H9 (cell line): ENCODE measurements at regions not wholly inside any gene's neighbourhood (a gene's known extent, or its start where the extent isn't known, plus 50 kb on each side); places are given as distances from the start of the nearest gene placed in this dataset.

Experiments
- DNase-seq: peaks from one replicate; pipeline ENCODE4 v3.0.0-alpha.2; 2017
- H2AFZ ChIP-seq: one replicate; pipeline ENCODE4 v1.6.1; 2013; ENCODE audit warnings: mild to moderate bottlenecking, low read length, control low read depth, moderate library complexity
- H2AK5ac ChIP-seq: 2 replicates; pipeline ENCODE4 v1.6.1; 2013; ENCODE audit warnings: low read length, control low read depth, mixed read lengths; ENCODE audit not compliant: insufficient read length
- H2BK120ac ChIP-seq: one replicate; pipeline ENCODE4 v1.6.1; 2013; ENCODE audit warnings: low read depth, mild to moderate bottlenecking, low read length, control low read depth, inconsistent platforms; ENCODE audit not compliant: poor library complexity, severe bottlenecking
- H2BK12ac ChIP-seq: 2 replicates; pipeline ENCODE4 v1.6.1; 2013; ENCODE audit warnings: low read length, control low read depth, mixed read lengths, low read depth; ENCODE audit not compliant: insufficient read length
- H2BK15ac ChIP-seq: 2 replicates; pipeline ENCODE4 v1.6.1; 2013; ENCODE audit warnings: low read depth, low read length, control low read depth
- H2BK20ac ChIP-seq: one replicate; pipeline ENCODE4 v1.6.1; 2013; ENCODE audit warnings: low read depth, mild to moderate bottlenecking, low read length, control low read depth, inconsistent platforms; ENCODE audit not compliant: poor library complexity, severe bottlenecking
- H2BK5ac ChIP-seq: 2 replicates; pipeline ENCODE4 v1.6.1; 2013; ENCODE audit warnings: low read length, control low read depth, mixed read lengths; ENCODE audit not compliant: insufficient read length
- H3K14ac ChIP-seq: 2 replicates; pipeline ENCODE4 v1.6.1; 2013; ENCODE audit warnings: low read length, control low read depth; ENCODE audit not compliant: insufficient read depth
- H3K18ac ChIP-seq: 2 replicates; pipeline ENCODE4 v1.6.1; 2013; ENCODE audit warnings: low read depth, mild to moderate bottlenecking, mixed read lengths, low read length, control low read depth; ENCODE audit not compliant: insufficient read length
- H3K23ac ChIP-seq: 2 replicates; pipeline ENCODE4 v1.6.1; 2013; ENCODE audit warnings: low read length, control low read depth, mixed read lengths, low read depth; ENCODE audit not compliant: insufficient read length
- H3K23me2 ChIP-seq: 2 replicates; pipeline ENCODE4 v1.6.1; 2013; ENCODE audit warnings: low read depth, mild to moderate bottlenecking, mixed read lengths, low read length, control low read depth; ENCODE audit not compliant: insufficient read length, poor library complexity, severe bottlenecking
- H3K27ac ChIP-seq: 2 replicates; pipeline ENCODE4 v1.5.1; 2013; ENCODE audit warnings: low read length, control low read depth, mixed read lengths, low read depth; ENCODE audit not compliant: insufficient read length
- H3K27me3 ChIP-seq: 2 replicates; pipeline ENCODE4 v1.6.1; 2013; ENCODE audit warnings: low read length, control low read depth, inconsistent platforms; ENCODE audit not compliant: insufficient read depth
- H3K4ac ChIP-seq: 2 replicates; pipeline ENCODE4 v1.6.1; 2013; ENCODE audit warnings: low read depth, mild to moderate bottlenecking, control low read depth, inconsistent platforms, low read length, moderate library complexity
- H3K4me1 ChIP-seq: 2 replicates; pipeline ENCODE4 v1.6.1; 2013; ENCODE audit warnings: low read length, control low read depth, inconsistent platforms; ENCODE audit not compliant: insufficient read depth
- H3K4me2 ChIP-seq: 2 replicates; pipeline ENCODE4 v1.6.1; 2013; ENCODE audit warnings: low read length, control low read depth, mixed read lengths; ENCODE audit not compliant: insufficient read length, insufficient read depth
- H3K56ac ChIP-seq: 2 replicates; pipeline ENCODE4 v1.6.1; 2013; ENCODE audit warnings: low read depth, mild to moderate bottlenecking, mixed read lengths, low read length, control low read depth; ENCODE audit not compliant: insufficient read length
- H3K79me1 ChIP-seq: 2 replicates; pipeline ENCODE4 v1.6.1; 2013; ENCODE audit warnings: low read depth, mild to moderate bottlenecking, moderate library complexity, low read length, control low read depth, inconsistent platforms; ENCODE audit not compliant: insufficient read depth, poor library complexity, severe bottlenecking
- H3K79me2 ChIP-seq: 2 replicates; pipeline ENCODE4 v1.6.1; 2013; ENCODE audit warnings: low read length, control low read depth, inconsistent platforms; ENCODE audit not compliant: insufficient read depth
- H3K9ac ChIP-seq: 2 replicates; pipeline ENCODE4 v1.6.1; 2013; ENCODE audit warnings: low read length, control low read depth, mixed read lengths; ENCODE audit not compliant: insufficient read length; ENCODE audit errors: extremely low read depth
- H3K9me3 ChIP-seq: one replicate; pipeline ENCODE4 v1.6.1; 2013; ENCODE audit warnings: low read depth, low read length, inconsistent platforms; ENCODE audit not compliant: control insufficient read depth
- H3T11ph ChIP-seq: one replicate; pipeline ENCODE4 v1.6.1; 2013; ENCODE audit warnings: mild to moderate bottlenecking, low read length, control low read depth, inconsistent platforms
- H4K20me1 ChIP-seq: one replicate; pipeline ENCODE4 v1.6.1; 2013; ENCODE audit not compliant: control insufficient read depth, insufficient read length, insufficient read depth
- H4K5ac ChIP-seq: 2 replicates; pipeline ENCODE4 v1.6.1; 2013; ENCODE audit warnings: low read depth, mild to moderate bottlenecking, mixed read lengths, low read length, control low read depth; ENCODE audit not compliant: insufficient read length
- H4K8ac ChIP-seq: replicated peaks from 2 replicates; pipeline ENCODE4 v1.6.1; 2013; ENCODE audit warnings: low read length, control low read depth, mixed read lengths, low read depth; ENCODE audit not compliant: insufficient read length
- H4K91ac ChIP-seq: 2 replicates; pipeline ENCODE4 v1.6.1; 2013; ENCODE audit warnings: low read depth, mild to moderate bottlenecking, moderate library complexity, mixed read lengths, low read length, control low read depth; ENCODE audit not compliant: insufficient read length
- H3K27ac Mint-ChIP-seq, 3 experiments: 2 replicates in 2 of 3; 3 replicates in 1 of 3; pipeline ENCODE4 v1.8.0; 2020 to 2021; ENCODE audit warnings: mixed read lengths in 3 of 3, mild to moderate bottlenecking in 1 of 3, moderate library complexity in 1 of 3
- H3K27me3 Mint-ChIP-seq: 2 replicates; pipeline ENCODE4 v1.8.0; 2021; ENCODE audit warnings: low read depth, mild to moderate bottlenecking, moderate library complexity, mixed read lengths
- H3K36me3 Mint-ChIP-seq, 3 experiments: 2 replicates in 2 of 3; 3 replicates in 1 of 3; pipeline ENCODE4 v1.8.0; 2020 to 2021; ENCODE audit warnings: low read depth in 3 of 3, mixed read lengths in 3 of 3; ENCODE audit not compliant: insufficient read depth in 1 of 3
- H3K4me1 Mint-ChIP-seq, 2 experiments: 2 replicates each; pipeline ENCODE4 v1.8.0; 2020; ENCODE audit warnings: mixed read lengths in 2 of 2
- H3K4me3 Mint-ChIP-seq, 2 experiments: 2 replicates in 1 of 2; 3 replicates in 1 of 2; pipeline ENCODE4 v1.8.0; 2020 to 2021; ENCODE audit warnings: mild to moderate bottlenecking in 2 of 2, mixed read lengths in 2 of 2, moderate library complexity in 1 of 2
- H3K9me3 Mint-ChIP-seq, 2 experiments: 2 replicates in 1 of 2; 3 replicates in 1 of 2; pipeline ENCODE4 v1.8.0; 2020; ENCODE audit warnings: mild to moderate bottlenecking in 2 of 2, mixed read lengths in 2 of 2, moderate library complexity in 1 of 2
- CTCF ChIP-seq: fragments of 200-600 bp; sonication (generic); conservative IDR thresholded peaks from 3 replicates; pipeline ENCODE4 v1.8.0; 2021; ENCODE audit warnings: antibody characterized with exemption, mild to moderate bottlenecking
- WGBS: extraction: QIAGEN DNeasy Blood & Tissue Kit; methylation state at CpG from one replicate; pipeline ENCODE4 v1.1.7; 2013; ENCODE audit warnings: missing lambda C conversion rate, low lambda C conversion rate, mixed read lengths; ENCODE audit not compliant: insufficient read length; ENCODE audit errors: extremely low coverage; 5-methylcytosine and 5-hydroxymethylcytosine counted together

DNA sequence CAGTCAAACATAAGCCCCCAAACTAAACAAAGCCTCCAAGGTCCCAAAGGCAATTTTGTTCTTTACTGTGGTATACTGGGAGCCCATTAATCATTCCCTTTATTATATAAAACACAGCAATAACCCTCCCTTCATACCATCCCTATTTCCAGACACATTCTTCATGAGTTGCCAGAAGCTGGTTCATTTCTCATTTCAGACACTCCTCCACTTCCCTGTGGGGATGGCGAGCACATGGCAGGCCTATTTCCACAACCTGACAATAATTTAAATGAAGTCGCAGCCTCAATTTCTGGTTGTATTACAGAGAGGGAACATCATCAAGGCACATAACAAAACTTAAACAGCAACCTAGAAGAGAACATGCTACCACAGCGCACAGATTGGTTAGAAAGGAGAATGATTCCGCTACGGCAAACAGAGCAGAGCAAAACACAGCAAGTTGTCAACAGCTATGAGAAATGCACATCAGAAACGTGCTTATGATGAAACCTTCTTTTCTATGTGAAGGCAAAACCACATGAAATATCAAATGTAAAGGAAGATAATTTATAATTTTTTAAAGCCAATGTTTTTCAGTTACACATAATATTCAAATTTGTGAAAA is 63.3 kb upstream of the ARHGEF3 start:
- no peak overlapping the region for H3T11ph ChIP-seq
- no peak overlapping the region for H2AK5ac ChIP-seq
- no peaks in the 10 kb centered on the region for H3K79me1 ChIP-seq
- H3K9me3 ChIP-seq, result no peaks in the 10 kb centered on the region
- no peak overlapping the region for H2BK5ac ChIP-seq
- TF ChIP-seq CTCF, result no peak
- no peak overlapping the region for H2BK20ac ChIP-seq
- H3K79me2 ChIP-seq, result no peaks in the 10 kb centered on the region
- H3K4ac ChIP-seq, result no peak overlapping the region
- no peak overlapping the region for H3K9ac ChIP-seq
- H3K18ac ChIP-seq, result no peak overlapping the region
- Mint-ChIP-seq H3K27me3 (no peaks in the 10 kb centered on the region), H3K9me3 (no peaks in the 10 kb centered on the region), H3K4me3 (no peak overlapping the region), H3K27ac (no peak overlapping the region; a peak in 1 of 7 replicates), H3K36me3 (no peaks in the 10 kb centered on the region), H3K4me1 (peaks cover 11 to 18% of the 10 kb centered on the region in 2 experiments; a peak in 3 of 4 replicates)
- H3K14ac ChIP-seq, result no peak overlapping the region
- no peak overlapping the region for H2BK120ac ChIP-seq
- no peak overlapping the region for H3K56ac ChIP-seq
- no peaks in the 10 kb centered on the region; the same call in 1 of the 2 replicates for H3K4me1 ChIP-seq
- H2BK15ac ChIP-seq, result no peak overlapping the region
- no peak overlapping the region for H4K8ac ChIP-seq
- no peak overlapping the region for H4K5ac ChIP-seq
- no peak overlapping the region for H2BK12ac ChIP-seq
- no peak overlapping the region for H3K23ac ChIP-seq
- H4K91ac ChIP-seq, result no peak overlapping the region
- no peak overlapping the region for H3K4me2 ChIP-seq
- no peaks in the 10 kb centered on the region for H3K23me2 ChIP-seq
- H2AFZ ChIP-seq, result no peak overlapping the region
- H4K20me1 ChIP-seq, result no peaks in the 10 kb centered on the region
- no peak overlapping the region for H3K27ac ChIP-seq
- no peaks in the 10 kb centered on the region for H3K27me3 ChIP-seq
- no peak for DNase-seq
- no CpG with 5 or more reads among the region's 6 CpGs for WGBS
